Tibial artery (tissue), 4 donors: ENCODE measurements at regions not wholly inside any gene's neighbourhood (a gene's known extent, or its start where the extent isn't known, plus 50 kb on each side); places are given as distances from the start of the nearest gene placed in this dataset.

Source experiments
- DNase-seq, 2 donors: peaks; one replicate each; pipeline ENCODE4 v3.0.0-alpha.2; 2019
- H3K27ac ChIP-seq, 2 donors: fragments of 200-600 bp; sonication (generic) in 1 of 2; 1 replicate in 1 of 2; 2 replicates in 1 of 2; pipeline ENCODE4 v1.5.1; 2018 to 2019; ENCODE audit warnings: mild to moderate bottlenecking in 1 of 2
- H3K27me3 ChIP-seq, 2 donors: fragments of 200-600 bp; sonication (generic) in 1 of 2; one replicate each; pipeline versions ENCODE4 v1.5.1 to v1.6.0; 2016 to 2019
- H3K36me3 ChIP-seq, 3 donors: fragments of 200-600 bp; sonication (generic) in 2 of 3; one replicate each; pipeline ENCODE4 v1.5.1; 2016 to 2019; ENCODE audit warnings: mild to moderate bottlenecking in 2 of 3
- H3K4me1 ChIP-seq, 4 donors: fragments of 200-600 bp; sonication (generic) in 2 of 4; 1 replicate in 3 of 4; 2 replicates in 1 of 4; pipeline ENCODE4 v1.5.1; 2016 to 2019
- H3K4me3 ChIP-seq, 2 donors: fragments of 200-600 bp; sonication (generic) in 1 of 2; 1 replicate in 1 of 2; 2 replicates in 1 of 2; pipeline ENCODE4 v1.5.1; 2018 to 2019; ENCODE audit warnings: mild to moderate bottlenecking in 2 of 2
- H3K9me3 ChIP-seq, 3 donors: fragments of 200-600 bp; sonication (generic) in 1 of 3; one replicate each; pipeline ENCODE4 v1.5.1; 2016 to 2019
- CTCF ChIP-seq, 2 experiments: fragments of 200-600 bp in 1 of 2; fragments of 450-650 bp in 1 of 2; IDR thresholded peaks; one replicate each; pipeline ENCODE4 v1.5.1; 2017 to 2019; ENCODE audit warnings: antibody characterized with exemption in 2 of 2, mild to moderate bottlenecking in 1 of 2, moderate library complexity in 1 of 2
- intact Hi-C: fragments of 100-400 bp; cut with DNase I; formaldehyde crosslinking; loops from one replicate; pipeline ENCODE4 v1.15.0; 2023; ENCODE audit warnings: low total_unique reads

DNA sequence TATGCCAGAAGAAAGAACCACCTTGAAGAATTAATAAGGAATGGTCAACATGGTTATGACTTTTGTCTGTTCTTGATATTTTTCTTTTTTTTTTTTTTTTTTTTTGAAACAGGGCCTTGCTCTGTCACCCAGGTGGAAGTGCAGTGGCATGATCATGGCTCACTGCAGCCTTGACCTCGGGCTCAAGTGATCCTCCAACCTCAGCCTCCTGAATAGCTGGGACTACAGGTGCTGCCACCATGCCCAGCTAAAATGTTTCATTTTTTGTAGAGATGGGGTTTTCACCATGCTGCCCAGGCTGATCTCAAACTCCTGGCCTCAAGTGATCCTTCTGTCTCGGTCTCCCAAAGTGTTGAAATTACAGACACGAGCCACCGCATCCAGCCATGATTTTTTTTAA, 53.4 kb upstream of the ACSL3 start:
- Histone ChIP-seq H3K27ac (no peak overlapping the region), H3K4me3 (no peak overlapping the region), H3K4me1 (no peaks in the 10 kb centered on the region), H3K27me3 (no peaks in the 10 kb centered on the region), H3K36me3 (no peaks in the 10 kb centered on the region), H3K9me3 (no peaks in the 10 kb centered on the region)
- DNase-seq = no peak
- intact Hi-C loops = no loop called here
- no peak for TF ChIP-seq CTCF (IDR thresholded peaks at IDR 0.05)

DNA sequence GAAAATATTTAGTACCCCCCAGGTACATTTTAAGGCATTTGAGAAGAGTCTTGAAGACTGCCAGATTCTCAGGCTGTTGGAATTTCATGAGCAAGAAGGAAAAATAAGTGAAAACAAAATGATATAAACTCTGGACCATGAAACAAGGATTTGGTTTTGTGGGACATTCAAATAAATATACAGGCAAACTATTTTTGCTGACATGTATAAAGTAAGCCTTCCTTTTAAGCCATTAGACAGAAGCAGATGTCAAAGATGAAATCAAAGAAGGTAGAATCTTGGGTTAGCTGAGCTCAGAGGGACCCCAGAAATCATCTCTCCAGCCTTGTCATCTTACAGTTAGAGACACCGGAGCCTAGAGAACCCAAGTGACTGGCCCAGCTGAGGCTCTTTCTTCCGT, 51.3 kb upstream of the ACSL3 start:
- DNase-seq = no peak
- intact Hi-C loops = no loop called here
- Histone ChIP-seq H3K27me3 (no peaks in the 10 kb centered on the region), H3K36me3 (no peaks in the 10 kb centered on the region), H3K4me3 (no peak overlapping the region), H3K27ac (no peak overlapping the region), H3K4me1 (no peaks in the 10 kb centered on the region), H3K9me3 (no peaks in the 10 kb centered on the region)
- no peak for TF ChIP-seq CTCF (IDR thresholded peaks at IDR 0.05)

- Histone ChIP-seq H3K4me3 (no peak overlapping the region), H3K9me3 (no peaks in the 10 kb centered on the region)
- intact Hi-C loops = no loop called here
These were observed 50.8 kb upstream of the ACSL3 start for GRCh38 chr2:222810044-222810443.

More at GRCh38 chr2:222810044-222810443, 50.8 kb upstream of the ACSL3 start:
- no peaks in the 10 kb centered on the region for H3K36me3 ChIP-seq
- H3K27ac ChIP-seq = no peak overlapping the region
- no peak for DNase-seq
- H3K4me1 ChIP-seq = no peaks in the 10 kb centered on the region
- H3K27me3 ChIP-seq = no peaks in the 10 kb centered on the region
- TF ChIP-seq CTCF (IDR thresholded peaks at IDR 0.05) = no peak
